Activated T-cell treated with anti-CD3 and anti-CD28 coated beads for 48 hours (primary cell): ENCODE measurements at regions not wholly inside any gene's neighbourhood (a gene's known extent, or its start where the extent isn't known, plus 50 kb on each side); places are given as distances from the start of the nearest gene placed in this dataset.
"Not testable (repeated sequence)": the region's sequence is repeated elsewhere in the genome, so short reads cannot be mapped to it uniquely, and the experiment has no call there.

ENCODE experiments used
- DNase-seq: peaks from one replicate; pipeline ENCODE4 v3.0.0-alpha.2; 2020; ENCODE audit warnings: low read depth

DNA sequence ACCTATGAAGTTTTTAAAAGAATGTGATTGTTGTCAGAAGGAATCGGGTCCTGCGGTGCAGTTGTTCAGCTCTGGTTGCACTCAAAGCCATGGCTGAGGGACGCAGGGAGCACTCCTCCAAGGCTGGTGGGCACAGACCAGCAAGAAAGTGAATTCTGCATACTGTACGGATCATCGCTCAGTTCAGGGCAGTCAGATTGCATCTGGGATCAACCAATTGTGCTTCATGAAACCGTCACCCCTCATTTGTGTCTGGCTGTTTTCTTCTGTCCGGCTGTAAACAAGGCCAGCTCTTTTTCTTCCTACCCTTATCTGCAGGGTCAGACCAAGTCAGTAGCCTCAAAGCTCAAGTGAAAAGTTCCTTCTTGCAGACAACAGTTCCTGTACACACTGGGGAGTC lies 478.3 kb downstream of the TFAP2A start:
- no peak for DNase-seq

GRCh38 chr6:9933677-9934076 lies 481.2 kb downstream of the TFAP2A start:
- no peak for DNase-seq

GRCh38 chr6:9927275-9927674 lies 487.6 kb downstream of the TFAP2A start:
- no peak for DNase-seq

- no peak for DNase-seq
These were observed 489.9 kb downstream of the TFAP2A start for GRCh38 chr6:9924971-9925370.

GRCh38 chr6:9921366-9921765 lies 493.5 kb downstream of the TFAP2A start:
- no peak for DNase-seq

- no peak for DNase-seq
These were observed 499.9 kb downstream of the TFAP2A start for GRCh38 chr6:9914951-9915350.

GRCh38 chr6:9901376-9901775 lies 513.5 kb downstream of the TFAP2A start:
- no peak for DNase-seq

DNA sequence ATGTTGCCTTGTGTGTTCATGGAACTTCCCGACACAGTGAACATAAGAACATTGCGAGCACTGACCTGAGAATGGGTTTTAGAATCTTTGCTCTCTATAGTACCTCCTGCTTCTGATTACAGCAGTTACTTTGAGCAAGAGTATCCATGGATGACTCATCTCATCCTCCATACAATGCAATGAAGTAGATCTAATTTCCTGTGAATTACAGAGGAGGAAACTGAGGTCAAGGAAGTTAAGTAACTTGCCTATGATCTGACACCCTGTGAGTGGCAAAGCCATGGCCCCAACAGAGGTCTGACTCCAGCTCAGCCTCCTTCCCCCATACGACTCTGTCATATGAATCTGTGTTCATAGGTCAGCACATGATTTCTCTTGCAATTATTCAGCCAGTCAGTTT lies 518.1 kb downstream of the TFAP2A start:
- no peak for DNase-seq

GRCh38 chr6:9890893-9891292 lies 524.0 kb downstream of the TFAP2A start:
- no peak for DNase-seq

GRCh38 chr6:9890469-9890868 lies 524.4 kb downstream of the TFAP2A start:
- no peak for DNase-seq

DNA sequence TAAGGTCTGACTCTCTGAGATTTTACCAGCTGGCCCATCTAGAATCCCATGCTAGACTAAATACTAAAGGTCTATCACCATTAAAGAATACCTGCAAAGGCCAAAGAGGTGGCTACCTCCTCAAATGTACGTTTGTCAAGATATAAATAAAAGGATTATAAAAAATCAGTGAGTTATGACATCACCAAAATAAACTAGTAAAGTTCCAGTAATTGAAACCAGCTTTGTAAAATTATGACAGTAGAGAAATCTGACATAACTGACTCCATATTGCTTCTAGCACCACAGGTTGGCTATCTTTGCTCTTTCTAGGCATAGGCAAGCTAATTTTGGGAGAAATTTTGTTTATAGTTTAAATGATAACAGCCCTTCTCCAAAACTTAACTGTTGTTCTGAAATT lies 536.3 kb downstream of the TFAP2A start:
- no peak for DNase-seq

GRCh38 chr6:9875605-9876353 lies 539.1 kb downstream of the TFAP2A start:
- DNase-seq: no peak

DNA sequence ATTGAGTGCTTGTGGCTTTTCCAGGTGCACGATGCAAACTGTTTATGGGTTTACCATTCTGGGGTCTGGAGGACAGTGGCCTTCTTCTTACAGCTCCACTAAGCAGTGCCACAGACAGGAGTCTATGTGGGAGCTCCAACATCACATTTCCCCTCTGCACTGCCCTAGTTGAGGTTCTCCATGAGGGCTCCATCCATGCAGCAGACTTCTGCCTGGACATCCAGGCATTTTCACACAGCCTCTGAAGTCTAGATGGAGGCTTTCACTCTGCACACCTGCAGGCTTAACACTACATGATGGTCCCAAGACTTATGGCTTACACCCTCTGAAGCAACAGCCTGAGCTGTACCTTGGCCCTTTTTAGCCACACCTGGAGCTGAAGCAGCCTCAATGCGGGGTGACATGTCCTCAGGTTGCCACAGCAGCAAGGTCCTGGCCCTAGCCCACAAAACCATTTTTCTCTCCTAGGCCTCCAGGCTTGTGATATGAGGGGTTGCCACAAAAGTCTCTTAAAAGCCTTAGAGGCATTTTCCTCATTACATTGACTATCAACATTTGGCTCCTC lies 552.2 kb downstream of the TFAP2A start:
- DNase-seq: no peak

DNA sequence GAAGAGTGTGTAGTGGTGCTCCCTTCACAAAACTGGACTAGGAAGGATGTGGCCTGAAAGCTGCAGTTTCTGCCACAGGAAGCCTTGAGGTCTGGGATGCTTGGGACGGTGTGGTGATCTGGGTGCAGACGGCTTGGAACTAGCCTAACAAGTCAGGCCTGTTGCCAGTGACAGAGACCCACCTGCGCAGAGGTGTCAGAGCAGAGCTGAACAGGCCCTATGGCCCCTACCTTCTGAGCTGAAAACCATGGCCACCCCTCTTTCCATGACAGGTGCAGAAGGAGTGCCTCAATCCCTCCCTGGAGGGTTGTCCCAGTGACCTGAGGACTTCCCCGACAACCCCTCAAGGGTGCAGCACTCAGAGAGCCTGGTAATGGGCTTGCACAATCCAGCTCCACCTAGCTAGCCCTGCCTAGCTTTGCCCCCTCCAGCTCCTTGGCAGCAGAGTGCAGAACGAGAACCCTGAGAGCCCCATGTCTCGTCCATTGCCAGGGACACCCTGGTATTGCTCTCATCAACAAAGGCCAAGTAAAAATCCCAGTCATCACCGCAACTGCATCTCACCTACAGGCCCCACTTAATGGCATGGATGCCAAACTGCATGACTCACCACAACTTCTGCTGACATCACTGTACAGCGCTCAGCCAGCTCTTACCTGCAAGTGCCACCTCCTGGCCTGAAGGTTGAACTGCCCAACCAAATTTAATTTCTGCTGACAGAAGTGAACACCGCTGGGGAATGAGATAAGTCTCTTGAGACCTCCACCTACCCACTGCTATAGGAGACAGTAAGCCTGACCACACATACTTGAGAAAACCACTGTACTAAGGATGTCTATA lies 563.1 kb downstream of the TFAP2A start:
- no peak for DNase-seq

DNA sequence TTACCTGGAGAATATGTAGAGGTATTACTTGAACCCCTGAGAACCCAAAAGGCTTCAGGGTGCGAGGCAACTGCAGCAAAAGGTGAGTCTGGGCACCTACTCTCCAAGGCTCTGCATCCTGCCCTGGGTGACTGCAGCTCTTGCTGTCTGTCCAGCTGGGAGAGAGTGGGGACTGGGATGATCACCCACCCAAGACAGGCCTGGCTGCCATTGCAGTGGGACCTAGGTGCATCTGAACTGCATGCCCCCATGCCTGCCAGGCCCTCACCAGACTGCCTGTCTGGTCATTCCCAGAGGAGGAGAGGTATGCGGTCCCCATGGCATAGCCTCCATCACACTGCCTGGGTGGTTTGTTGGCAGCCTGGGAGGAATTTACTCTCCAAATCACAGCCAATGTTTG lies 563.9 kb downstream of the TFAP2A start:
- no peak for DNase-seq

DNA sequence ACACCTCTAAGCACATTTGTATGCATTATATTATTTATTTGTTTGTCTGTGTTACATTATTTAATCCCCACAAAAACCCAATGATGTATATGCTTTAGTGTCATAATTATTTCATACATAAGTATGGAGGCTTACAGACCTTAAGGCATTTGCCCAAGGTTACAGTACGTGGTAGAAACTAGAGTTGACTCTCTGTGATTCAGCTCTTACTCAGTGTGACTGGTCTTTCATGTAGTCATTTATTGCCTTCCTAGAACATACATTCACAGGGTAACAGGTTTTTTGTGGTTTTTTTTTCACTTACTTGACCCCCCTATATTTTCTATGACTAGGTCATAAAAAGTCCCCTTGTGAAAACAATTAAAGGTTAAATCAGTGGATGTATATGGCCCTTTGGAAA lies 566.8 kb downstream of the TFAP2A start:
- DNase-seq: no peak

- DNase-seq: no peak
These were observed 572.8 kb downstream of the TFAP2A start for GRCh38 chr6:9841886-9842725.

DNA sequence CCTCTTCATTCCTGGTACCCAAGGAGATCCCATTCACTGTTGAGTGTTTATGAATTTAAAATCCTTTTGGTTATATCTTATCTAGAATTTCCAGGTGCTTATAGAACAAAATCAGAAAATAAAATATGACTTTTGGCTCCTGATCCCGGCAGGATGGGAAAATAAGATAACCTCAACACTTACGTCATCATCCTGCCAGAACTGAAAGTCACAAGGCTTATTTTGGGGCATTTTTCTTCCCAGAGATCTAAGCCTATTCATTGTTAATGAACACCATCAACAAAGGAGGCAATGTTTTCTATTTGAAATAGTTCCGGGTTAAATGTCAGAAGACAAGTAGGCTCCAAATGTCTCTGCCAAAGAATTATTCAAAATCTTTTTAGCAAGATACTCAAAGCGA lies 580.6 kb downstream of the TFAP2A start:
- no peak for DNase-seq

- no peak for DNase-seq
These were observed 583.1 kb downstream of the TFAP2A start for GRCh38 chr6:9831783-9832182.

- DNase-seq: no peak
These were observed 584.1 kb downstream of the TFAP2A start for GRCh38 chr6:9830808-9831207.

DNA sequence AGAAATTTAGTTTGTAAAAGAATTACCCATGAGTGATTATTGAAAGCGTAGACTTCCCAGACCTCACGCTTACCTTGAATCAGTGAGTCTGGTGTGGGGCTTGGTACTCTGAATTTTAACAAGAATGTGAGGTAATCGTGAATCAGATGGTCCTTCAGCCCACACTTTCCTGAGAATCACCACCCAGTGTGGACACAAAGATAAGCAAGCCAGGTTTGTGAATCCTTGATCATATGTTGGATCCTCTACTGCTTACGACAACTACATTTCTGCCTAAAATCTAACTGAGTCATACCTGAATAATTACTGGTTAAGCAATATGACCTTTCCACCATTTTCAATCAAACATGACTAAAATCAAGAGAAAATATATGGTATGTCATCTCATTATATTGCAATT lies 589.3 kb downstream of the TFAP2A start:
- DNase-seq: no peak

- DNase-seq: not testable (repeated sequence)
These were observed 604.1 kb downstream of the TFAP2A start for GRCh38 chr6:9810727-9811126.
